UCSD-AML1 (cell line): ENCODE measurements at regions not wholly inside any gene's neighbourhood (a gene's known extent, or its start where the extent isn't known, plus 50 kb on each side); places are given as distances from the start of the nearest gene placed in this dataset.
"Not testable (repeated sequence)": the region's sequence is repeated elsewhere in the genome, so short reads cannot be mapped to it uniquely, and the experiment has no call there.

Source experiments
- DNase-seq: peaks from one replicate; lab custom pipeline; 2025; ENCODE audit not compliant: unreplicated experiment; lab: John Stamatoyannopoulos, UW

DNA sequence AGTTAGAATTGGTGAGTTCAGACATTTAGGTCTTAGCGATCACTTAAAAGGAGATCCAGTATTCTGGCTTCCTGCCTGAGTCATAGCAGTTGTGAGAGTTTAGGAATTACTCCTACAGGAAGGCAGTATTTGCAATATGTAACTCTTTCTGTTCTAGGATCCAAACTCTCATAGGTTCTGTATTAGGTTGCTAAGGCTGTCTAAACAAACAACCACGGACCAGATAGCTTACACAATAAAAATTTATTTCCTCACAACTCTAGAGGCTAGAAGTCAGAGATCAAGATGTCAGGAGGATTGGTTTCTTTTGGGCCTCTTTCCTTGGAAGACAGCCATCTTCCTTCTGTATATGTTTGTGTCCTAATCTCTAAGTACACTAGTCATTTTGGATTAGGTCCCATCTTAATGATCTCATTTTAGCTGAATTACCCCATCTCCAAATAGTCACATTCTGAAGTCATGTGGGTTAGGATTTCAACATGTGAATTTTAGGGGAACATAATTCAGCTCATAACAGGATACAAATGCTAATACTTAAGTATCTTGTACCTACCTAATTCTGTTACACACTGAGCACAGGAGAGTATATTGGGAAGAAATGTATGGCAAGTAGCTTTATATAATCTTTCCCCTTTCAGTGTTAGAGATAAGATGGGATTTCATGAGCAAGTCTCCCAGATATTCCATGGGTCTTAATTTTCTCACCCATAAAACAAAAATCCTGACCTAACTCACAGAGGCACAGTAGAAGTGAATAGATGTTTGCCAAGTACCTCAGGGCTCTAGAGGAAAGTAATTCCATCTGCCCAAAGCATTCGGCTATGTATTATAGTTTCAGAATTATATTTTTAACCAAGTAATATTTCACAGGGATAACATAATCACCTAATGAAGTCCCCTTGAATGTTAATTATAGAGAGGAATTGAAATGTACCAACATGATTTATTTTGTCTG, 144.4 kb downstream of the PTBP2 start:
- no peak for DNase-seq

DNA sequence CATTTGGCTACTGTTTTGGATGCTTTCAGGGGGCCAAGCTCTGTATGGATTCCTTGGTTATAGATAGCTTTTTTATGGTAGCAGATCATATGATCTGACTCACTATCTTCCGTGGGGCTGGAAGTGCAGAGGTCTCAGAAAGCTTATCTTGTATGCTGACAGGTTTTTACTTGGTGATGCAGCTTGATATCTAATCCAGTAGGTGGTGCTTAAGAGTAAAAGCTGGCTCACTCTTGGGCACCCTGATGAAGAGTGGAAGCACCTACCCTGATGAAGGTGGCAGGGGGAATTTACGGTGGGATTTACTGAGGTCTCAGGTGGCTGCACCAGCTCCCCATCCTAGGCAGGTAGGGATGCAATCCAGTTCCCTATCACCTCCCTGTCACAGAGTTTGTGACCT, 151.2 kb downstream of the PTBP2 start:
- no peak for DNase-seq

DNA sequence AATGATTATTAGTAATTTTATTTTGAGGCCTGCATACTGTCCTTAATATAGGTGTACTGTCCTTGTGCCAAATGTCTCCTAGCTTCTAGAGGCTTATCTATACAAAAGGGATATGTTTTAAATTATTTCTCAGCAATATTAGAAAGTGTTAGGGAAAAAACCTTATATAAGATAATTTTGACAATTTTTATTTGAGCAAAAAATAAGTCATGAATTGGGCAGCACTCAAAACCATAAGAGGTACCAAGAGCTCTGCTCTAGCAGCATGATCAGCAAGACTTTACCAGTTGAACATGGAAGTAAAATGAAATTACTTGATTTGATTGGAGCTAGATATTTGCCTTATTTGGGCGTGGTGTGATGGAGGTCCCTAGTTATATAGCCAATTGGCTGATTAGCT, 157.1 kb downstream of the PTBP2 start:
- DNase-seq = no peak

DNA sequence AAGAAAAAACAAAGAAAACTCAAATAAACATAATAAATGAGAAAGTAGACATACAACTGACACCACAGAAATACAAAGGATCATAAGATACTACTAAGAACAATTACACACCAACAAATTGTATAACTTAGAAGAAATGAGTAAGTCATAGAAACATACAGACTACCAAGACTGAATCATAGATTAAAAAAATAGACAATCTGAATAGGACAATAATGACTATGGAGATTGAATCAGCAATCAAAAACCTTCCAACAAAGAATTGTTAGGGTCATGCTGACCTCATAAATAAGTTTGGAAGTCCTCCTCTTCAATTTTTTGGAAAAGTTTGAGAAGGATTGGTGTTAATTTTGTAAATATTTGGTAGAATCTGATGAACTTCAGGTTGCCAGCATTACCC, 159.0 kb downstream of the PTBP2 start:
- DNase-seq = no peak

DNA sequence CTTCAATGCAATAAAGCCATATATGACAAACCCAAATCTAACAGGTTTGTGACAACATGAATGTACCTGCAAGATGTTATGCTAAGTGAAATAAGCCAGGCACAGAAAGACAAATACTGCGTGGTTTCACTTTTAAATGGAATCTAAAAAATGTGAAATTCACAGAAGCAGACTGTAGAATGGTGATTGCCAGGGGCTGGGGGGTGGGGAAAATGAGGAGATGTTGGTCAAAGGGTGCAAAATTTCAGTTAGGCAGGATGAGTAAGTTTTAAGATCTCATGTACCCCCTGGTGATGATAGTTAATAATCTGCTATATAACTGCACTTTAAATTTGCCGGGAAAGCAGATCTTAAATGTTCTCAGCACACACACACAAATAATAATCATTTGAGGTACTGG, 160.5 kb downstream of the PTBP2 start:
- no peak for DNase-seq

DNA sequence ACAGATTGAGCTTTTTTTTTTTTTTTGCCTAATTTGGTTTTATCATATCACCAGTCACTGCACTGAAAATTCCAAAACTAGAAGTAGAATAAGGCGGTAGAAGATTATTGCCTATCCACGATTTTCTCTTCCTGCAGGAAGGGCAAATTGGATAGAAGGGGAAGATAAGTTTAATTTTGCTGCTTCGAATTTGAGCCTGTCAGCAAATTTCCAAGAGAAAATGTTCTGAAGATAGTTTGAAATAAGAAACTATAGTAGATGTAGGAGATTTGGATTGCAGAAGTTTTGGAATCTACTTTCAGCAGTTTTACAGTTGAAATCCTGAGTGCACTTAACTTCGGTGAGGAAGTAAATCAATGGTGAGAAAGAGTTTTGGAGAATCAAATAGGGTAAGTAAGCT, 164.9 kb downstream of the PTBP2 start:
- DNase-seq = no peak

DNA sequence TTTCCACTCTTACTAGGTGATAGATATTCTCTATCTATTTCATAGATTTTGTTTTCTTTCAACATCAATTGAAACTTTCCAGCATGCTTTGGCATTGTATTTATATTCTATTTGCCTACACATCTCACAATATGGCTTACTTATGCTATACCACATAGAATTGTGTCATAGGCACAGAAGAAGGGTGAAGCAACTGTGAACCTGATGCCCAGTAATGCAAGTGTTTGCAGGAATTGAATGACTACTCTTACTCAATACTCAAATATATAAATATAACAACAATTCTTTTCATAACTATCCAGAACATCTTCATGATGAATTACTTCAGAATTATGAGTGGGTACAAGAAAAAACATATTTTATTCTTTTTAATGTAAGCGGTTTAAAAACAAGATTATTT, 165.9 kb downstream of the PTBP2 start:
- no peak for DNase-seq

DNA sequence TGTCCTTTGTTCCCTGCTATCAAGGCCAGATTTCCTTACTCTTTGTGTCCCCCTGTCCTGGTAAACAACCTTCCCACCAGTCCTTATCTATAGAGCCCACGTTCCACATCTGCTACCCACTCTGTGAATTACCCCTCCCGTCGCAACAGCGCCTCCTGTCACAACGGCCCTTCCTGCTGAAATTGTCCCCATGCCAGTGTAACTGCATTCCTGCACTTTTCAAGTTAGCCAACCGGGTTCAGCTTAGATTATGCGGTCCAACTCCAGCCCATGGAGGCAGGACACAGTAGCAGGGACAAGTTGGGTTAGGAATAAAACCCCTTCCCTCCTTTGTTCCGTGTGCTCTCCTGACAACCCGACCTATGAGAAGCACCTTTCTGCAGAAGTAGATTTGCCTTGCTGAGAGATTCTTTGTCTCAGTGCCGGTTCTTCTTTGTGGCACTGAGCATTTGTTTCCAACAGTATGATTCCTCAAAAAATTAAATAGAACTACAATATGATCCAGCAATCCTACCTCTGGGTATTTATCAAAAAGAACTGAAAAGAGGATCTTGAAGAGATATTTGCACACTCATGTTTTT, 180.3 kb downstream of the PTBP2 start:
- no peak for DNase-seq

DNA sequence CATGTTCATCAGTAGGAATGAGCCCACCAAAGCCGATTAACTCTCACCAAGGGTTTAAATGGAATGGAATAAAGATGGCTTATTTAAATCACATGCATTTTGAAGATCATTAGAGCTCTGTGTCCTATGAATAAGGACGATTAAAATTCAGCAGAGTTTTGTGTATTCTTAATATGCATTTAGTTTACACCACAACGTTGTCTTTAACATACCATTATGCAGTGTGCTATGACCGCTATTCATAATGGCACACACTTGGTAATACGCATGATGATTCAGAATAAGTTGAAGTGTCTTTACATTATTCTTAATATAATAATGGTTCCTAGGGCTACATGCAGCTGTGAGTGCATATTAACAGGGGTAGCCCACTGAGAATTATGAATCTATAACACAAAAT, 190.7 kb downstream of the PTBP2 start:
- no peak for DNase-seq

DNA sequence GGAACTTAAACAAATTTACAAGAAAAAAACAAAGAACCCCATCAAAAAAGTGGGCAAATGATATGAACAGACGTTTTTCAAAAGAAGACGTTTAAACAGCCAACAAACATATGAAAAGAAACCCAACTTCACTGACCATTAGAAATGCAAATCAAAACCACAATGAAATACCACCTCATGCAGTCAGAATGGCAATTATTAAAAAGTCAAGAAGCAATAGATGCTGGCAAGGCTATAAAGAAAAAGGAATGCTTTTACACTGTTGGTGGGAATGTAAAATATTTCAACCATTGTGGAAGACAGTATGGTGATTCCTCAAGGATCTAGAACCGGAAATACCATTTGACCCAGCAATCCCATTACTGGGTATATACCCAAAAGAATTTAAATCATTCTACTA, 194.1 kb downstream of the PTBP2 start:
- not testable (repeated sequence) for DNase-seq

DNA sequence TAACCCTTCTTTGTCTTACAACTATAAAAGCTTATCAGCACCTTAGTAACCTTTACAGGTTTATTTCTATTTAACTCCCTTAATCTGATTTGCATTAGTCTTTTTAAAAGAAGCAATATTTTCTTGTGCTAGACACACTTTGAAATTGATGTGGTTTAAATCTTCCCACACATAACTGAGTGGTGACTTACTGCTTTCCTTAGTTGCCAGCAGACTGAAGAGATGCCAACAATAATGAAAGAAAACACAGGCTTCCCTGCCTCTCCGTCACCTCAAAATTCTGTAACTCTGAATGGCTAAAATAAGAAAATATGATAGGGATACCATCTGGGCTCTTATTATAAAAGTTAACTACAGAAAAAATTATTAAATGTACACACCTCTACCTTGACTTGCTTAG, 196.8 kb downstream of the PTBP2 start:
- DNase-seq = no peak

DNA sequence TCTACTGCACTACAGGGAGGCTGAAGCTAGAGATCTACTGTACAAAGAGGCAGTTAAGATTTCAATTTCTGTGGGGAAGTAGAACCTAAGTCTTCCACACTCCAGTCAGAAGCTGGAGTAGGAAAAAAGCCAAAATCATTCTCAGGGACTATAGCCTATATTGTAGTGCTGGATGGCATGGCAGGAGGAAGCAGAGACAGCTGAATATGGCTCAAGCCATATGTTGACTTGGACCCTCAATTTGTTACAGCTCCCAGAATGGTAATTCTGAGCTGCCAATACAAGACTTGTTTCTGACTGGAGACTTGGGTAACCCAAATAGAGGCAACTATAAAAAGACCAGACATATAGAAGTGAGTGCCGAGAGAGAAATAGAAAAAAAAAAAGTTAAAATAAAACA, 200.6 kb downstream of the PTBP2 start:
- DNase-seq = no peak

DNA sequence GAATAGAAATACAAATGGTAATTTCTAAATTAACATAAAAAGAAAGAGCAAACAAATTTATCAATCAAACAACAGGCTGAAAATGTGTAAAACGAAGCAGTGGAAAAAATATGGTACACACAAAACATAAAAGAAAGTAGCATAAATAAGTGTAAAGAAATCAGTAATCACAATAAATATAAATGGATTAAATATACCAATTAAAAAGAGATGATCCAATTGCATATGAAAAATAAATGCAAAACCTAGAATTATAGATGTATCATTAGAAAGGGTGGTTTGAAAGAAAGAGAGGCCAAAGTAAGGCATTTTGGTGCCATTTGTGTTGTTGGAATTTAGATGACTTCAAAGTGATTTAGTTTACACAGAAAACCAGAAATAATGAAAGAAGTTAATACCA, 202.2 kb downstream of the PTBP2 start:
- DNase-seq = no peak

DNA sequence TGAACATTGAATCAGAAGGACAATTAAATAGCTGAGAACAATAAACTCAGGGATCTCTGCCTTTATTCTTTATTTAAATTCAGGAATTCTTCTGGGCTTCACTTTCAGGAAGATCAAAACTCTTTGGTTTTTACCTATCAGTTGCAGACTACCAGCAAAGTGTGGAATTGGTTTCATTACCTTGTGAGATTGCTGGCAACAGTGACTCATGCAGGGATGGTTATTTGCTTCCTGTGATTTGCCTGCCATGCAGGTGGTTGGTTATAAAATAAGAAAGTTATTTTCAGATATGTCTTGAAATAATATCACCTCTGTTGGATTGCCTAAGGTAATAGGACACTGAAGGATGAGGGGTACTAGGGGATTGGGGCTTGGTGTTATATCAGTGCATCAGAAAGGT, 204.6 kb downstream of the PTBP2 start:
- DNase-seq = no peak

DNA sequence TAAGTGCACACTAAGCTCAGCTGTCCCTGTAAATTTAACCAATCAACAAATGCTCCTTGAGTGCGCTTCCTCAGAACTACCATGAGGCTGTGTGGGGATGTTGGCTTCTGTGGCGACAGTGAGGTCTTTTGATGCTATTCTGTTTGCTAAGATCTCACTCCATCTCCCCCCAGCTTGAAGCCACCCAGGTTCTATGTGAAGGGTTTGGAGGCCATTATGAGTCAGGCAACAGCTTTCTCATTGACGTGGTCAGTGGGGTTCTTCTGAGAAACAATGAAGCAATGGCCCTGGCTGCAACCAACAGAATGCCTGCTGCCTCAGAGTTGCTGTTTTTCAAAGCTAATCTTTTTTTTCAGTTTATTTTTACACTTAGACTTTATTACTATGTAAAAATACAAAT, 205.5 kb downstream of the PTBP2 start:
- no peak for DNase-seq

DNA sequence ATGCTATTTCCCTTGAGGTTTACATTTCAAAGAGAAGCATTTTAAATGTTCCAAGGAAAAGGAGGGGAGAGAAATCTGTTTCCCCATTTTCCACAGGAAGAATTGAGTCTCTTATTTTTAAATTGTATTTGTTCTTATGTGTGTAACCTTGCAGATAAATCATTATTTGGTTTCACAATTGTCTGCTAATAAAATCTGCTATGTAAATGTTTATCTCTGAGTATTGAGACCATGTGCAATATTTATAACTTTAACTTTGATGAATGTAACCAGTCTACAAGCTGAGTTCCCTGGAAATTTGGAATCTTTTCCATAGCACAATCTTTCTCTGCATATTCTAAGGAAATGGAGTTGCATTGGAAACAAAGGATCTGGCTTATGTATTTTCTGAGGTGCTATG, 209.6 kb downstream of the PTBP2 start:
- DNase-seq = no peak

DNA sequence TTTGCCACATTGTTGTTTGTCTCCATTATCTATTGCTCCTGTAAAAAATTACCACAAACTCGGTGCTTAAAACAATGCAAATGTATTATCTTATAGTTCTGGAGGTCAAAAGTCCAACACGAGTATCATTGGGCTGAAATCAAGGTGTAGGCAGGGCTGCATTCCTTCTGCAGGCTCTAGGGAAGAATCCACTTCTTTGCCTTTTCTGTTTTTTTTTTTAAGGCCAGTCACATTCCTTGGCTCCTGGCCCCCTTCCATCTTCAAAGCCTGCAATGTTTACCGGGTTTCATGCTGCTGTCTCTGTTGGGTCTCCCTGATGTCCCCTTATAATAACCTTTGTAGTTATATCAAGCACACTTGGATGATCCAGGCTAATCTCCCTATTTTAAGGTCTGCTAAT, 212.7 kb downstream of the PTBP2 start:
- DNase-seq = no peak

DNA sequence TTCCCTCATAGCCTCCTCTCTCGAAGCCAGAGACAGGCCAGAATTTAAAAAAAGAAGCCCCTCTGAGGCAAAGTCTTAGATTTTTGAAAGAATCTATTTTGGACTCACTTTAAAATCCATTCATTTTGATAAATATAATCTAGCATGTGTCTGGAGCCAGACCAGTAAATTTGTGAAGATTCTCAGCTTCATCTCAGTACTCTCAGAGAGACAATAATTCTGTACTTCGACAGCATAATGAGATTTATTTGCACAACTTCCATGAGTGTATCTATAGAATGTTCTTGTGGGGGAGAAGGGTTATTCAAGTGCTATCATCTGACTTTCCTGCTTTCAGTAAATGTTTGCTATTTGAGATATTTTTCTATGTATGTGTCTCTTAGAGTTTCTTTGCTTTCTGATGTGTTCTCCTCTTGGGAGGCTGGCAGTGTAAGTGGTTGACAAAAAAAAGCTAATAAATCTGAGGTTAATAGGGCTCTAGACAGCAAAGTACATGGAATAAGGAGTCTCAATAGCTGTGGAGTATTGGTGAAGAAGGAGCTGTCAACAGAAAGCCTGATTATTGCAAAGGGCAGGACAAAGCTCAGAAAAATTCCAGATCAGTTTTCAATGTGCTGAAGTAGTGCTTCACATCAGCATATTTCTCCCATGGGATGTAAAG, 223.0 kb downstream of the PTBP2 start:
- DNase-seq = no peak

DNA sequence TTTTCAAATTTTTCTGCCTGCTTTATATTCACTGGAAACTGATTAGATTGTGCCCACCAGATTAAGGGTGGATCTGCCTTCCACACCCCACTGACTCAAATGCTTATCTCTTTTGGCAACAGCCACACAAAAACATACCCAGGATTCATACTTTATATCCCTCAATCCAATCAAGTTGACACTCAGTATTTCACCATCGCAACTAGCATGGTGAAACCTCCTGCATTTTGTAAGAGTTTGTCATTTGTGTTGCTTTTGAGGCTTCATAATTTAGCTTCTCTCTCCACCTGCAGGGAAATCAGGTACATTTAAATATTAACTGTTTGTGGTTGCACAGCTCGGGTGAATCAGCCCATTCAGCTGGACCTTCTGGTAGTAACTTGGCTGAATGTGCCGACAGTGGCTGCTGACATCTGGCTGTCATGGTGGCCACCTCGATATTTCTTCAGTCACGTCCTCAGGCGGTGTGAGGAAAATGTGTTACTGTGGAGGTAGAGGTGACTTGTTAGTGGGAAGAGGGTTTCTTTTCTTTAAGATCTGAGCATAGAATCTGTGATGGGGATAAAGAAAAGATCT, 224.0 kb downstream of the PTBP2 start:
- no peak for DNase-seq

DNA sequence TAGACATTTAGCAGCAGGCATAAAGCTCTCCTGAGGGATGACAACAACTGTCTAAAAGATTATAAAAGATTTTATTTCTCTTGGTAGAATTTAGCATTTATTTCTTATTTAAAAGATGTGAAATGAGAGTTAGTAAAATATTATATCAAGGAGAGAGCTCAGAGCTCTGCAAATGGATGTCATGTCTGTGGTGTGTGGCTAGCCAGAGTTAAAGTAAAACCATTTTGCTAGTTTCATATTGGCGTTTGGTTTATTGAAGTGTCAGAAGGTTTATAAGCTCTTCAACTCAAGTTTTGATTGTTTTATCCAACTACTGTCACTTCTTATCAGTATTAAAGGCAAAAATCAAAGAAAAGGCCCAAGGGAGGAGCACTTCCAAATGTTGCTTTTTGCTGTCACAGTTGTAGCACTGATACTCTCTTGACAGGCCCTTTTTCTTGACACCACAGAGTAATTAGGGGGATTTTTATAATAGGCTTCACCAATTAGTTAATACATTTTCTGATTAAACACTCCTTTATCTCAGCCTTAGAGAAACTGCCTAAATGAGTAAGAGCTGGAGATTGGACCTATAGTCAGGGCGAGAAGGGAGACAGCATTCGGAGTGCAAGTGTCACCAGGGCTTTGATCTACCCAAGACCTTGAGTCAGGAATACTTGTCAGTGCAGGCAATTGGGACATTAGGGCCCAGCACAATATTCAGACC, 233.9 kb downstream of the PTBP2 start:
- DNase-seq = no peak

DNA sequence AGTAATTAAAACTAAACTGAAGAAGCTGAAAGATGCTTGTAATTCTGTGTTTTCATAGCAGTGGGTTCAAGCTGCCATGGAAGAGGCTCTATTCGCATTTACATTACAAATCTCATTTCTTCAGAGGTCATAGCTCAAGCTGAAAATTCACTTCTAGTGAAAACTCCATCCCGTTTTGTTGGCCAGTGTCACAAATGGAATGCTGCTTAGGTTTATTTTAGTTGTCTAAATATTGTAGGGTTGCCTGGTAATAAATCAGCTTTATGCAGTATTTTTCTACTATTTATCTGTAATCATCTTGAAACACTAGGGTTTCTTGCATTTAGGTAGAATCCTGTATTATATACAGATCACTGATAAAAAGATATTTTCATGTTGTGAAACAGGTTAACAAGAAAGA, 240.6 kb downstream of the PTBP2 start:
- no peak for DNase-seq
